ENCODE measurements at regions not wholly inside any gene's neighbourhood (a gene's known extent, or its start where the extent isn't known, plus 50 kb on each side); places are given as distances from the start of the nearest gene placed in this dataset.

GRCh38 chr20:52441710-52442109, 250.1 kb upstream of the ZFP64 start:
- no peak overlapping the region for H3K4me3 ChIP-seq (ENCODE audit: low read depth in 1 of 2, low read length in 2 of 2)
- H3K4me1 ChIP-seq (ENCODE audit: insufficient read depth, low read length) = no peaks in the 10 kb centered on the region
- no peak overlapping the region for H3K27ac ChIP-seq (ENCODE audit: low read length)
- H2AFZ ChIP-seq (ENCODE audit: low read depth, low read length) = no peak overlapping the region
- peaks cover 10% of the 10 kb centered on the region for H3K27me3 ChIP-seq (ENCODE audit: insufficient read depth, low read length, poor library complexity)
- H3K36me3 ChIP-seq (ENCODE audit: insufficient read depth, low read length) = no peaks in the 10 kb centered on the region
- H3K79me2 ChIP-seq (ENCODE audit: insufficient read depth, low read length) = no peaks in the 10 kb centered on the region
- TF ChIP-seq EZH2 (IDR thresholded peaks at IDR 0.05; ENCODE audit: borderline replicate concordance, low read depth, low read length, severe bottlenecking) = no peak
- TF ChIP-seq, protein P1, sequence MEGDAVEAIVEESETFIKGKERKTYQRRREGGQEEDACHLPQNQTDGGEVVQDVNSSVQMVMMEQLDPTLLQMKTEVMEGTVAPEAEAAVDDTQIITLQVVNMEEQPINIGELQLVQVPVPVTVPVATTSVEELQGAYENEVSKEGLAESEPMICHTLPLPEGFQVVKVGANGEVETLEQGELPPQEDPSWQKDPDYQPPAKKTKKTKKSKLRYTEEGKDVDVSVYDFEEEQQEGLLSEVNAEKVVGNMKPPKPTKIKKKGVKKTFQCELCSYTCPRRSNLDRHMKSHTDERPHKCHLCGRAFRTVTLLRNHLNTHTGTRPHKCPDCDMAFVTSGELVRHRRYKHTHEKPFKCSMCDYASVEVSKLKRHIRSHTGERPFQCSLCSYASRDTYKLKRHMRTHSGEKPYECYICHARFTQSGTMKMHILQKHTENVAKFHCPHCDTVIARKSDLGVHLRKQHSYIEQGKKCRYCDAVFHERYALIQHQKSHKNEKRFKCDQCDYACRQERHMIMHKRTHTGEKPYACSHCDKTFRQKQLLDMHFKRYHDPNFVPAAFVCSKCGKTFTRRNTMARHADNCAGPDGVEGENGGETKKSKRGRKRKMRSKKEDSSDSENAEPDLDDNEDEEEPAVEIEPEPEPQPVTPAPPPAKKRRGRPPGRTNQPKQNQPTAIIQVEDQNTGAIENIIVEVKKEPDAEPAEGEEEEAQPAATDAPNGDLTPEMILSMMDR (IDR thresholded peaks at IDR 0.05; ENCODE audit: borderline replicate concordance, extremely low read depth, low read length, poor library complexity, severe bottlenecking) = no peak
- no peak overlapping the region for H3K9ac ChIP-seq (ENCODE audit: low read depth, low read length)
- H3K4me2 ChIP-seq (ENCODE audit: insufficient read depth, low read length) = no peak overlapping the region
- no peaks in the 10 kb centered on the region for H3K9me3 ChIP-seq (ENCODE audit: insufficient read depth, low read length, severe bottlenecking)
- no peaks in the 10 kb centered on the region for H4K20me1 ChIP-seq (ENCODE audit: insufficient read depth, low read length)
- DNase-seq (no peak), ATAC-seq (ENCODE audit: insufficient read depth, low read depth) (no peak)

DNA sequence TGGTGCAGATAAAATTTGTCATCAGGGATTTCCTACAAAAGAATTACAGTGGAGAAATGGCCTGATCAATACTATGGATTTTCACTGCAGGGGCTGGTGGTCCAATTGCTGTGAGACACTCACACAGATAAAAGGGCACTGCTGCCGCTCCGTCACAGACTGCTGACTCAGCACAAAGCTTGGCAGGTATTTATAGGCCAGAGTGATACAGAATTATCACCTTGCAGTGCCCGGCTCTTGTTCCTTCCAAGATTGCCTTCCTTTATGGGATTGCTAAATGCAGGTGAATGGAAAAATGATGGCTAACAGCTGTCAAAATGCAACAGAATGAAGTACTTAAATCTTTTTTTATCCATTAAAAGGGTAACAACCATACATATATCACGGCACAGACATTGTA, 247.8 kb upstream of the ZFP64 start:
- Histone ChIP-seq H3K79me2 (ENCODE audit: insufficient read depth, low read length) (no peaks in the 10 kb centered on the region), H4K20me1 (ENCODE audit: insufficient read depth, low read length) (no peaks in the 10 kb centered on the region), H3K4me1 (ENCODE audit: insufficient read depth, low read length) (no peaks in the 10 kb centered on the region), H3K27ac (ENCODE audit: low read length) (no peak overlapping the region), H2AFZ (ENCODE audit: low read depth, low read length) (no peak overlapping the region), H3K9me3 (ENCODE audit: insufficient read depth, low read length, severe bottlenecking) (no peaks in the 10 kb centered on the region), H3K4me3 (ENCODE audit: low read depth in 1 of 2, low read length in 2 of 2) (no peak overlapping the region), H3K4me2 (ENCODE audit: insufficient read depth, low read length) (no peak overlapping the region), H3K27me3 (ENCODE audit: insufficient read depth, low read length, poor library complexity) (peaks cover 9% of the 10 kb centered on the region), H3K9ac (ENCODE audit: low read depth, low read length) (no peak overlapping the region), H3K36me3 (ENCODE audit: insufficient read depth, low read length) (no peaks in the 10 kb centered on the region)
- DNase-seq (no peak), ATAC-seq (ENCODE audit: insufficient read depth, low read depth) (no peak)
- TF ChIP-seq, protein P1 (IDR thresholded peaks at IDR 0.05; ENCODE audit: borderline replicate concordance, extremely low read depth, low read length, poor library complexity, severe bottlenecking) = no peak
- TF ChIP-seq EZH2 (IDR thresholded peaks at IDR 0.05; ENCODE audit: borderline replicate concordance, low read depth, low read length, severe bottlenecking) = no peak

- ATAC-seq (ENCODE audit: insufficient read depth, low read depth) (no peak), DNase-seq (no peak)
- Histone ChIP-seq H3K79me2 (ENCODE audit: insufficient read depth, low read length) (no peaks in the 10 kb centered on the region), H2AFZ (ENCODE audit: low read depth, low read length) (no peak overlapping the region), H3K27me3 (ENCODE audit: insufficient read depth, low read length, poor library complexity) (peaks cover 5% of the 10 kb centered on the region), H4K20me1 (ENCODE audit: insufficient read depth, low read length) (no peaks in the 10 kb centered on the region), H3K9me3 (ENCODE audit: insufficient read depth, low read length, severe bottlenecking) (no peaks in the 10 kb centered on the region), H3K36me3 (ENCODE audit: insufficient read depth, low read length) (no peaks in the 10 kb centered on the region), H3K4me2 (ENCODE audit: insufficient read depth, low read length) (no peak overlapping the region), H3K27ac (ENCODE audit: low read length) (no peak overlapping the region), H3K4me3 (ENCODE audit: low read depth in 1 of 2, low read length in 2 of 2) (no peak overlapping the region), H3K4me1 (ENCODE audit: insufficient read depth, low read length) (no peaks in the 10 kb centered on the region), H3K9ac (ENCODE audit: low read depth, low read length) (no peak overlapping the region)
- TF ChIP-seq EZH2 (IDR thresholded peaks at IDR 0.05; ENCODE audit: borderline replicate concordance, low read depth, low read length, severe bottlenecking) = no peak
- TF ChIP-seq, protein P1 (IDR thresholded peaks at IDR 0.05; ENCODE audit: borderline replicate concordance, extremely low read depth, low read length, poor library complexity, severe bottlenecking) = no peak
These were observed 246.9 kb upstream of the ZFP64 start for GRCh38 chr20:52438326-52438963.
